ENCODE measurements at regions not wholly inside any gene's neighbourhood (a gene's known extent, or its start where the extent isn't known, plus 50 kb on each side); places are given as distances from the start of the nearest gene placed in this dataset.

- TF ChIP-seq CTCF (conservative IDR thresholded peaks at IDR 0.05; ENCODE audit: low read length) (no peak), EZH2phosphoT487 (IDR thresholded peaks at IDR 0.05; ENCODE audit: borderline replicate concordance, low read depth, low read length) (no peak)
- intact Hi-C loops (cut with micrococcal nuclease; ENCODE audit: unreplicated experiment) = no loop called here
- H3K79me2 ChIP-seq (ENCODE audit: insufficient read depth, low read depth, low read length) = no peaks in the 10 kb centered on the region
- H2AFZ ChIP-seq (ENCODE audit: low read length) = no peak overlapping the region
- no peaks in the 10 kb centered on the region for H4K20me1 ChIP-seq (ENCODE audit: insufficient read depth, low read length)
- H3K36me3 ChIP-seq (ENCODE audit: insufficient read depth, low read length) = no peaks in the 10 kb centered on the region
- no TSS peak for BruUV-seq (replicated peaks)
- H3K4me1 ChIP-seq (ENCODE audit: insufficient read depth, low read length, poor library complexity, severe bottlenecking) = no peaks in the 10 kb centered on the region
- no peak overlapping the region for H3K4me3 ChIP-seq (ENCODE audit: low read depth, low read length, poor library complexity, severe bottlenecking)
- H3K9me3 ChIP-seq (ENCODE audit: low read length) = no peaks in the 10 kb centered on the region
- DNase-seq (ENCODE audit: low spot score) = no peak
- H3K27ac ChIP-seq (ENCODE audit: low read depth, low read length, poor library complexity, severe bottlenecking) = no peak overlapping the region
- CTCF ChIA-PET (ENCODE audit: unreplicated experiment) = no interaction called here
- H3K9me2 ChIP-seq (ENCODE audit: insufficient read depth, low read length) = no peaks in the 10 kb centered on the region
- POLR2A ChIA-PET = no interaction called here
- no peak overlapping the region for H3K4me2 ChIP-seq (ENCODE audit: low read length)
Observed at GRCh38 chr16:66150698-66151482, 215.6 kb upstream of the CDH5 start.

DNA sequence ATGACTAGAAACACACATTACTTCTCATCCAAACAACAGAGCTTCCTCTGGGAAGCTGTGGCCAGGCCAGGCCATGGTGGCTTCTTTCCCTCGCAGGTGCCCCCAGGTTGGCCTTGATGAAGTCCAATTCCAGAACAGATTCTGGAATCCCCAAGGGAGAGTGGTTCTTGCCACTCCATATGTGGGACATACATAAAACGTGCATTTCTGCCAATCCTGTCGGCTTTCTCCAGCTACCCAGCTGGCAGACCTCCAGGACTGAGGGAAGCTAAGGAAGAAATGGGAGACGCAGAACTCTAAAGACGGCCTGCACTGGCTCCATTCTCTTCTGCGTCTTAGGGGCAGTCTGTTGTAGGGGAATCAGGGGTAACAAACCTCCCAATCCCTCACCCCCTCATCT is 219.2 kb upstream of the CDH5 start:
- H3K27ac ChIP-seq (ENCODE audit: low read depth, low read length, poor library complexity, severe bottlenecking) = no peak overlapping the region
- BruUV-seq (replicated peaks) = no TSS peak
- no peaks in the 10 kb centered on the region for H3K36me3 ChIP-seq (ENCODE audit: insufficient read depth, low read length)
- H4K20me1 ChIP-seq (ENCODE audit: insufficient read depth, low read length) = no peaks in the 10 kb centered on the region
- H3K9me2 ChIP-seq (ENCODE audit: insufficient read depth, low read length) = no peaks in the 10 kb centered on the region
- POLR2A ChIA-PET = interaction anchor here (0.6 kb wide), 1 partner anchor 1492 kb away, joined by 3 read pairs; no protein-coding TSS in a partner anchor
- H3K4me2 ChIP-seq (ENCODE audit: low read length) = no peak overlapping the region
- no peaks in the 10 kb centered on the region for H3K9me3 ChIP-seq (ENCODE audit: low read length)
- H2AFZ ChIP-seq (ENCODE audit: low read length) = no peak overlapping the region
- no peak overlapping the region for H3K4me3 ChIP-seq (ENCODE audit: low read depth, low read length, poor library complexity, severe bottlenecking)
- CTCF ChIA-PET (ENCODE audit: unreplicated experiment) = no interaction called here
- H3K79me2 ChIP-seq (ENCODE audit: insufficient read depth, low read depth, low read length) = no peaks in the 10 kb centered on the region
- no peak for TF ChIP-seq EZH2phosphoT487 (IDR thresholded peaks at IDR 0.05; ENCODE audit: borderline replicate concordance, low read depth, low read length)
- TF ChIP-seq CTCF (conservative IDR thresholded peaks at IDR 0.05; ENCODE audit: low read length) = no peak
- intact Hi-C loops (cut with micrococcal nuclease; ENCODE audit: unreplicated experiment) = no loop called here
- no peaks in the 10 kb centered on the region for H3K4me1 ChIP-seq (ENCODE audit: insufficient read depth, low read length, poor library complexity, severe bottlenecking)
- no peak for DNase-seq (ENCODE audit: low spot score)

DNA sequence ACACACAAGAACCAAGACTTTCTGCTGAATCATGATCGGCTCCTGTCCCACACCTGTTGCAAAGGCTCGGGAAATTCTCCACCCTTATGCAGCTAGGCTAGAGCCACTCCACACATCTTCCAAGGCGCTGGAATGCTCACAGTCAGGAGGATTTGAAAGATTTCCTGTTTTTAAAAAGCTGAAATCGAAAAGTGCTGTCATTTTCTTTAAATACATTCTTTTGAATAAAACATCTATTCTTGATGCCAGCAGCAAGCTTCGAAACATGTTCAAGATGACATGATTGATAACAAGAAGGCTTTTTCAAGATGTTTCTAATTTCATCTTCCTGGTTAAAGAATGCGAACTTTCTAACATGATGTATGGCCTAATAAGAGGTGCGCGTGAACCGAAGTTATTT is 219.7 kb upstream of the CDH5 start:
- Histone ChIP-seq H3K4me2 (ENCODE audit: low read length) (no peak overlapping the region), H3K79me2 (ENCODE audit: insufficient read depth, low read depth, low read length) (no peaks in the 10 kb centered on the region), H4K20me1 (ENCODE audit: insufficient read depth, low read length) (no peaks in the 10 kb centered on the region), H2AFZ (ENCODE audit: low read length) (no peak overlapping the region), H3K27ac (ENCODE audit: low read depth, low read length, poor library complexity, severe bottlenecking) (no peak overlapping the region), H3K9me3 (ENCODE audit: low read length) (no peaks in the 10 kb centered on the region), H3K4me1 (ENCODE audit: insufficient read depth, low read length, poor library complexity, severe bottlenecking) (no peaks in the 10 kb centered on the region), H3K9me2 (ENCODE audit: insufficient read depth, low read length) (no peaks in the 10 kb centered on the region), H3K4me3 (ENCODE audit: low read depth, low read length, poor library complexity, severe bottlenecking) (no peak overlapping the region), H3K36me3 (ENCODE audit: insufficient read depth, low read length) (no peaks in the 10 kb centered on the region)
- TF ChIP-seq EZH2phosphoT487 (IDR thresholded peaks at IDR 0.05; ENCODE audit: borderline replicate concordance, low read depth, low read length) = no peak
- no peak for TF ChIP-seq CTCF (conservative IDR thresholded peaks at IDR 0.05; ENCODE audit: low read length)
- POLR2A ChIA-PET = no interaction called here
- DNase-seq (ENCODE audit: low spot score) = no peak
- CTCF ChIA-PET (ENCODE audit: unreplicated experiment) = no interaction called here
- intact Hi-C loops (cut with micrococcal nuclease; ENCODE audit: unreplicated experiment) = no loop called here
- BruUV-seq (replicated peaks) = no TSS peak
